WTC11 (cell line): ENCODE measurements at regions not wholly inside any gene's neighbourhood (a gene's known extent, or its start where the extent isn't known, plus 50 kb on each side); places are given as distances from the start of the nearest gene placed in this dataset.

ENCODE experiments used
- ATF2 ChIP-seq: sonication (generic); formaldehyde crosslinking; IDR thresholded peaks from 2 replicates; pipeline ENCODE4 v1.8.1; 2022; ENCODE audit warnings: low read depth, missing genetic modification reagents, borderline replicate concordance
- CREB1 ChIP-seq: sonication (generic); formaldehyde crosslinking; IDR thresholded peaks from 2 replicates; pipeline ENCODE4 v1.8.0; 2023; ENCODE audit warnings: mild to moderate bottlenecking, missing genetic modification reagents
- HMGXB4 ChIP-seq: sonication (generic); formaldehyde crosslinking; IDR thresholded peaks from 2 replicates; pipeline ENCODE4 v1.8.1; 2023; ENCODE audit warnings: mild to moderate bottlenecking, moderate library complexity, missing genetic modification reagents
- JAZF1 ChIP-seq: fragments of 250-450 bp; sonication (Bioruptor Pico); IDR thresholded peaks from 2 replicates; pipeline ENCODE4 v1.9.0; 2021; ENCODE audit warnings: moderate library complexity, mild to moderate bottlenecking, inconsistent platforms
- KAT7 ChIP-seq: sonication (generic); formaldehyde crosslinking; IDR thresholded peaks from 2 replicates; pipeline ENCODE4 v1.8.1; 2023; ENCODE audit warnings: missing genetic modification reagents, mild to moderate bottlenecking, borderline replicate concordance
- MAX ChIP-seq: sonication (generic); formaldehyde crosslinking; IDR thresholded peaks from 2 replicates; pipeline ENCODE4 v1.8.0; 2022; ENCODE audit warnings: mild to moderate bottlenecking, missing genetic modification reagents
- NFE2L1 ChIP-seq: sonication (generic); formaldehyde crosslinking; IDR thresholded peaks from 2 replicates; pipeline ENCODE4 v1.8.1; 2023; ENCODE audit warnings: missing genetic modification reagents
- RELA ChIP-seq: sonication (generic); formaldehyde crosslinking; IDR thresholded peaks from 2 replicates; pipeline ENCODE4 v1.8.1; 2022; ENCODE audit warnings: missing genetic modification reagents, mild to moderate bottlenecking, borderline replicate concordance
- ZNF416 ChIP-seq: fragments of 250-450 bp; sonication (Bioruptor Pico); IDR thresholded peaks from 2 replicates; pipeline ENCODE4 v1.9.0; 2021; ENCODE audit warnings: mild to moderate bottlenecking, inconsistent platforms
- TF ChIP-seq, protein P1 (sequence below): fragments of 200-600 bp; IDR thresholded peaks from 2 replicates; pipeline ENCODE4 v1.8.0; 2022; ENCODE audit warnings: antibody characterized with exemption
- TF ChIP-seq, protein P2 (sequence below): sonication (generic); formaldehyde crosslinking; IDR thresholded peaks from 2 replicates; pipeline ENCODE4 v1.8.1; 2022; ENCODE audit warnings: missing genetic modification reagents, borderline replicate concordance
- TF ChIP-seq, protein P3 (sequence below): sonication (generic); formaldehyde crosslinking; IDR thresholded peaks from 2 replicates; pipeline ENCODE4 v1.8.1; 2023; ENCODE audit warnings: mild to moderate bottlenecking, missing genetic modification reagents, moderate library complexity

DNA sequence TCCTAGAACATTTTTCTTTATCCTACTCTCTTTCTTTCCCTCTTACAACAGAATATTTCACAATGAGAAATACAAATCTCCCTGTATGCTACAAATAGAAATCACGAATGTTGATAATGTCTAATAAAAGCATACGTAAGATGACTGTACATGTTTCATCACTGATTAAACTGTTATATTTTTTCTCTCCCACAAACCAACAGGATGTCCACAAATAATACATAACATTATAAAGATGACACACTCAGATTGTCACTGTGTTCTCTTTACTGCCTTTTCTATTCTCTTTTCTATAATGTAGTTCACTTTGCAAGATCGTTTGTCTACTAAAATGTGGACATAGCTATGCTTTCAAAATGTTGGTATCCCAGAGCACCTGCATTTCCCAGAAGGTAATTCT is 90.7 kb upstream of the PARP8 start:
- TF ChIP-seq CREB1 (CRISPR knock-in tag): no peak
- TF ChIP-seq MAX (CRISPR knock-in tag): no peak
- TF ChIP-seq KAT7: no peak
- TF ChIP-seq, protein P1, sequence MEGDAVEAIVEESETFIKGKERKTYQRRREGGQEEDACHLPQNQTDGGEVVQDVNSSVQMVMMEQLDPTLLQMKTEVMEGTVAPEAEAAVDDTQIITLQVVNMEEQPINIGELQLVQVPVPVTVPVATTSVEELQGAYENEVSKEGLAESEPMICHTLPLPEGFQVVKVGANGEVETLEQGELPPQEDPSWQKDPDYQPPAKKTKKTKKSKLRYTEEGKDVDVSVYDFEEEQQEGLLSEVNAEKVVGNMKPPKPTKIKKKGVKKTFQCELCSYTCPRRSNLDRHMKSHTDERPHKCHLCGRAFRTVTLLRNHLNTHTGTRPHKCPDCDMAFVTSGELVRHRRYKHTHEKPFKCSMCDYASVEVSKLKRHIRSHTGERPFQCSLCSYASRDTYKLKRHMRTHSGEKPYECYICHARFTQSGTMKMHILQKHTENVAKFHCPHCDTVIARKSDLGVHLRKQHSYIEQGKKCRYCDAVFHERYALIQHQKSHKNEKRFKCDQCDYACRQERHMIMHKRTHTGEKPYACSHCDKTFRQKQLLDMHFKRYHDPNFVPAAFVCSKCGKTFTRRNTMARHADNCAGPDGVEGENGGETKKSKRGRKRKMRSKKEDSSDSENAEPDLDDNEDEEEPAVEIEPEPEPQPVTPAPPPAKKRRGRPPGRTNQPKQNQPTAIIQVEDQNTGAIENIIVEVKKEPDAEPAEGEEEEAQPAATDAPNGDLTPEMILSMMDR: no peak
- TF ChIP-seq RELA (CRISPR knock-in tag): no peak
- no peak for TF ChIP-seq HMGXB4 (CRISPR knock-in tag)
- TF ChIP-seq, protein P2, sequence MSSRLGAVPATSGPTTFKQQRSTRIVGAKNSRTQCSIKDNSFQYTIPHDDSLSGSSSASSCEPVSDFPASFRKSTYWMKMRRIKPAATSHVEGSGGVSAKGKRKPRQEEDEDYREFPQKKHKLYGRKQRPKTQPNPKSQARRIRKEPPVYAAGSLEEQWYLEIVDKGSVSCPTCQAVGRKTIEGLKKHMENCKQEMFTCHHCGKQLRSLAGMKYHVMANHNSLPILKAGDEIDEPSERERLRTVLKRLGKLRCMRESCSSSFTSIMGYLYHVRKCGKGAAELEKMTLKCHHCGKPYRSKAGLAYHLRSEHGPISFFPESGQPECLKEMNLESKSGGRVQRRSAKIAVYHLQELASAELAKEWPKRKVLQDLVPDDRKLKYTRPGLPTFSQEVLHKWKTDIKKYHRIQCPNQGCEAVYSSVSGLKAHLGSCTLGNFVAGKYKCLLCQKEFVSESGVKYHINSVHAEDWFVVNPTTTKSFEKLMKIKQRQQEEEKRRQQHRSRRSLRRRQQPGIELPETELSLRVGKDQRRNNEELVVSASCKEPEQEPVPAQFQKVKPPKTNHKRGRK: no peak
- no peak for TF ChIP-seq JAZF1 (CRISPR knock-in tag)
- no peak for TF ChIP-seq ZNF416 (CRISPR knock-in tag)
- no peak for TF ChIP-seq NFE2L1
- TF ChIP-seq ATF2 (CRISPR knock-in tag): no peak
- TF ChIP-seq, protein P3, sequence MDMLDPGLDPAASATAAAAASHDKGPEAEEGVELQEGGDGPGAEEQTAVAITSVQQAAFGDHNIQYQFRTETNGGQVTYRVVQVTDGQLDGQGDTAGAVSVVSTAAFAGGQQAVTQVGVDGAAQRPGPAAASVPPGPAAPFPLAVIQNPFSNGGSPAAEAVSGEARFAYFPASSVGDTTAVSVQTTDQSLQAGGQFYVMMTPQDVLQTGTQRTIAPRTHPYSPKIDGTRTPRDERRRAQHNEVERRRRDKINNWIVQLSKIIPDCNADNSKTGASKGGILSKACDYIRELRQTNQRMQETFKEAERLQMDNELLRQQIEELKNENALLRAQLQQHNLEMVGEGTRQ (CRISPR knock-in tag): no peak
